ENCODE measurements at regions not wholly inside any gene's neighbourhood (a gene's known extent, or its start where the extent isn't known, plus 50 kb on each side); places are given as distances from the start of the nearest gene placed in this dataset.

DNA sequence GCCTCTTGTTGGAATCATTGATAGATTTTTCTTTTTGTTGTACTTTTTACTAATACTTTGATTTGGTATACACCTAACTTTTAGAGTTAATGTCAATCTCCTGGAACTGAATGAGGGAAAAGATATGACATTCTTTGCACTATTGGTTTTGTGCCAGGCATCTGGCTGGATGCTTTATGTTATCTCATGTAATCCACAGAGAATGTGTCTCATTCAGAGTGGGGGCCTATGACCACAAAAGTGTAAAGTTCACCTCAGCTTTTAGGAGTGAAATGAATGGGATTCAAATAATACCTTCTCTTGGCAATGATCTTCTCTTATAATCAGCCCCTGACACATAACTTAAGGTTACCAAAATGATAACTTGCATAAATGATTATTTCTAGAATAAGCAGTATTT, 329.1 kb upstream of the ROPN1 start:
- no peak for DNase-seq (ENCODE audit: low read depth)
- H3K4me3 ChIP-seq (ENCODE audit: control insufficient read depth, low read depth, low read length), result no peak overlapping the region
- TF ChIP-seq, protein P1, sequence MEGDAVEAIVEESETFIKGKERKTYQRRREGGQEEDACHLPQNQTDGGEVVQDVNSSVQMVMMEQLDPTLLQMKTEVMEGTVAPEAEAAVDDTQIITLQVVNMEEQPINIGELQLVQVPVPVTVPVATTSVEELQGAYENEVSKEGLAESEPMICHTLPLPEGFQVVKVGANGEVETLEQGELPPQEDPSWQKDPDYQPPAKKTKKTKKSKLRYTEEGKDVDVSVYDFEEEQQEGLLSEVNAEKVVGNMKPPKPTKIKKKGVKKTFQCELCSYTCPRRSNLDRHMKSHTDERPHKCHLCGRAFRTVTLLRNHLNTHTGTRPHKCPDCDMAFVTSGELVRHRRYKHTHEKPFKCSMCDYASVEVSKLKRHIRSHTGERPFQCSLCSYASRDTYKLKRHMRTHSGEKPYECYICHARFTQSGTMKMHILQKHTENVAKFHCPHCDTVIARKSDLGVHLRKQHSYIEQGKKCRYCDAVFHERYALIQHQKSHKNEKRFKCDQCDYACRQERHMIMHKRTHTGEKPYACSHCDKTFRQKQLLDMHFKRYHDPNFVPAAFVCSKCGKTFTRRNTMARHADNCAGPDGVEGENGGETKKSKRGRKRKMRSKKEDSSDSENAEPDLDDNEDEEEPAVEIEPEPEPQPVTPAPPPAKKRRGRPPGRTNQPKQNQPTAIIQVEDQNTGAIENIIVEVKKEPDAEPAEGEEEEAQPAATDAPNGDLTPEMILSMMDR (IDR thresholded peaks at IDR 0.05; ENCODE audit: control insufficient read depth, insufficient read depth, low read depth, low read length, missing control alignments), result no peak

DNA sequence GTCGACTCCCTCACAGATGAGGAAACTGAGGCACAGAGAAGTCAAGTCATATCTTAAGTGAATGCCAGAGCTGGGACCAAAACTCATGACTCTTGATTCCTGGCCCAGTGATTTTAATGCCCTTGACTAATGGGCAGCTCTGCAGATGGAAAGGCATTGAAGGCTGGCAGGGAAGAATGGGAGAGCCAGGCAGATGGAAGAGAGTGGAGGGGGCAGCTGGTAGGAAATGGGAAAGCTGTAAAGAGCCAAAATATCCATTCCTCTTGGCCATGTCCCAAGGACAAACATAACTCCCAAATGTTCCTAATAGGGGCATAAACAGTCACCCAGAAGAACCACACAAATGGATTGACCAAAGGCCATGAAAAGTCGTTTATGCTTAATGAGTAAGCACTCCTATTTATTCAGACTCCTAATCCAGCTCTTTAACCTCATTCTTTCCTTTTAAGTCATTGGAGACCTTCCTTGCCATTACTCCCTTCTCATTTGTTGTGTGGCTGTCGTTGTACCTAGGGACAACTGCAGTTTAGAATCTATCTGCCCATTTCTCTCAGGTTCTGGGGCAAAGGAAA, 330.5 kb upstream of the ROPN1 start:
- H3K4me3 ChIP-seq (ENCODE audit: control insufficient read depth, low read depth, low read length), result no peak overlapping the region
- TF ChIP-seq, protein P1 (IDR thresholded peaks at IDR 0.05; ENCODE audit: control insufficient read depth, insufficient read depth, low read depth, low read length, missing control alignments), result no peak
- no peak for DNase-seq (ENCODE audit: low read depth)

DNA sequence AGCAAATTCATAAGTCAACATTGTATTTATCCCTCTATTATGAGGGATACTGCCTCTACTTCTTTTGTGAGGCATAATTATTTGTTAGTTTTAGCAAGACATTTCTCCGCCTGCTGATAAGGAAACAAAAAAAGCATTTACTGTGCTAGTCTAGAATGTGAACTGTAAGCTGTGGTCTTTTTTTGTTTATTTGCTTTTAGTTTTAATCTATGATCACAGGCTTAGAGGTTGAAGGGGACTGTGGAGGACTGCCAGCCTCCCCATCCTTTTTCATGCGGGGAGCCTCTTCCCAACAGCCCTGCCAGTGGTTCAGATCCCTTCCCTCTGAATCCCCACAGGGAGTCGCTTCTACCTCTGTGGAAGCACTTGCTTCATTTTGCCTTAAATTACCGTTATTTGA, 331.0 kb upstream of the ROPN1 start:
- TF ChIP-seq, protein P1 (IDR thresholded peaks at IDR 0.05; ENCODE audit: control insufficient read depth, insufficient read depth, low read depth, low read length, missing control alignments), result no peak
- H3K4me3 ChIP-seq (ENCODE audit: control insufficient read depth, low read depth, low read length), result no peak overlapping the region
- DNase-seq (ENCODE audit: low read depth), result no peak

DNA sequence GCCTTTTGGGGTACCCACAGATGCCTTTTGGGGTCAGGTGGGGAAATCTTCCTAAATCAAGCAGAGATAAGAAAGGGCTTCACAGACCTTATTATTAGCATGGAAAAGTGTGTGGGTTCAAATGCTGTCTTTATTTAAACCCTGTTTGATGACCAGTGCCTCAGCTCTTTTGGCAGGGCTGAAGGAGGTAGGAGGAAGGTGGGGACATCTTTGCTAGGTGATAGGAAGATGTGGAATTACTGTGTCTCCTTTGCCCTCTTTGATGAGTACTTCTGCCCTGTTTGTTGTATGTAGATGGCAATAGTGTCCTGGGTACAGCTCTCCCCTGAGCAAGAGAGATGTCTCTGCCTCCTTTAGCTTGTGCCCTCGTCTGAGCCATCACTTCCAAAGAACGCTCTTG, 333.3 kb upstream of the ROPN1 start:
- H3K4me3 ChIP-seq (ENCODE audit: control insufficient read depth, low read depth, low read length), result no peak overlapping the region
- no peak for DNase-seq (ENCODE audit: low read depth)
- TF ChIP-seq, protein P1 (IDR thresholded peaks at IDR 0.05; ENCODE audit: control insufficient read depth, insufficient read depth, low read depth, low read length, missing control alignments), result no peak

DNA sequence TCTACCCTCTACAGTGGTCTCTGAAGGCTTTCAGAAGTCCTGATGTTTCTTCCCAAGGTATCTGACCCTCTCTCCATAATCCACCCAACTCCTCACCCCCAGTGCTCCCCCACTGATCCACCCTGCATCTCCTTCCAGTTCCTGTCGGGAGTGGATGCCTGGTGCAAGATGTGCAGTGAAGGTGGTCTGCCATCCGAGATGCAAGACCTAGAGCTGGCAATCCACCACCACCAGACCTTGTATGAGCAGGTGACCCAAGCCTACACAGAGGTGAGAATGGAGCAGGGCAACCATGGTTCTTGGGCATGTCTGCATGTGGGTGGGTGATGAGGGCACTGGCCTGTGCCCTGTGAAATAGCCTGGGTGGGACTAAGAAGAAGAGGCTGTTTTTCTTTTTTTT, 337.8 kb upstream of the ROPN1 start:
- DNase-seq (ENCODE audit: low read depth), result no peak
- TF ChIP-seq, protein P1 (IDR thresholded peaks at IDR 0.05; ENCODE audit: control insufficient read depth, insufficient read depth, low read depth, low read length, missing control alignments), result no peak
- H3K4me3 ChIP-seq (ENCODE audit: control insufficient read depth, low read depth, low read length), result no peak overlapping the region

DNA sequence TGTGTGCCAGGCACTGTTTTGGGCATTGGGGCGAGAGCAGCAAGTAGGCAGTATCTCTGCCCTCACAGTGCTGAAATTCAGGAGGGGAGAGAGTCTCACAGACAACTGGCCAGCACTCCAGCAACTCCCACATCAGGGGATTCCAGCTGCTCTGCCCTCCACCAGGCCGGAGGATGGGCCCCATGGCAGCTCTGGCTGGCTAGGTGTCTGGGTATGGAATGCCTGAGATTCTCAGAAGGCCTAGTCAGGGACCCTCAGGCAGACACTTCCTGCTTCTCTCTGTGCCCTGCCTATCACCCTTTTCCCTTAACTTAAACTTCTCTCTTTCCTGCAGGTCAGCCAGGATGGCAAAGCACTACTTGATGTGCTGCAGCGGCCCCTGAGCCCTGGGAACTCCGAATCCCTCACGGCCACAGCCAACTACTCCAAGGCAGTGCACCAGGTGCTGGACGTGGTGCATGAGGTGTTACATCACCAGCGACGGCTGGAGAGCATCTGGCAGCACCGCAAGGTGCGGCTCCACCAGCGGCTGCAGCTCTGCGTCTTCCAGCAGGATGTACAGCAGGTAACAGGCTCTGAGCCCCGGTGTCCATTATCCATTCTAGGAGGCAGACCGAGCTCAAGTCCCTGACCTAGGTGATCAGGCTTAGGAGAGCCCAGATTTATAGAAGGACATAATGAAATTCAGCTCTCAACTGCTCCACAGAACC, 342.2 kb upstream of the ROPN1 start:
- DNase-seq (ENCODE audit: low read depth), result no peak
- TF ChIP-seq, protein P1 (IDR thresholded peaks at IDR 0.05; ENCODE audit: control insufficient read depth, insufficient read depth, low read depth, low read length, missing control alignments), result no peak
- H3K4me3 ChIP-seq (ENCODE audit: control insufficient read depth, low read depth, low read length), result no peak overlapping the region
